Heart left ventricle (tissue), 16 donors: ENCODE measurements at regions not wholly inside any gene's neighbourhood (a gene's known extent, or its start where the extent isn't known, plus 50 kb on each side); places are given as distances from the start of the nearest gene placed in this dataset.

Source experiments
- ATAC-seq, 4 donors: fragments of 200-7000 bp; cut with Tn5 transposase; one replicate each; pipeline ENCODE4 v1.9.1; 2020 to 2022; ENCODE audit warnings: moderate library complexity in 4 of 4, mild to moderate bottlenecking in 3 of 4, moderate number of reproducible peaks in 1 of 4
- DNase-seq, 5 donors: peaks; one replicate each; pipeline ENCODE4 v3.0.0-alpha.2; 2020
- H3K27ac ChIP-seq, 12 donors: fragments of 200-600 bp; sonication (generic) in 4 of 12; one replicate each; pipeline versions ENCODE4 v1.5.0 to v1.8.0; 2016 to 2022; ENCODE audit warnings: mild to moderate bottlenecking in 2 of 12
- H3K27me3 ChIP-seq, 9 donors: fragments of 200-600 bp; sonication (generic) in 2 of 9; one replicate each; pipeline versions ENCODE4 v1.5.1 to v1.8.0; 2016 to 2022; ENCODE audit warnings: mild to moderate bottlenecking in 3 of 9
- H3K36me3 ChIP-seq, 9 donors: fragments of 200-600 bp; sonication (generic) in 2 of 9; one replicate each; pipeline versions ENCODE4 v1.5.0 to v1.8.0; 2018 to 2022; ENCODE audit warnings: mild to moderate bottlenecking in 2 of 9
- H3K4me1 ChIP-seq, 12 donors: fragments of 200-600 bp; sonication (generic) in 4 of 12; one replicate each; pipeline versions ENCODE4 v1.5.0 to v1.8.0; 2016 to 2022; ENCODE audit warnings: mild to moderate bottlenecking in 3 of 12
- H3K4me3 ChIP-seq, 12 donors: fragments of 200-600 bp; sonication (generic) in 4 of 12; one replicate each; pipeline versions ENCODE4 v1.5.0 to v1.8.0; 2017 to 2022; ENCODE audit warnings: mild to moderate bottlenecking in 9 of 12, moderate library complexity in 4 of 12
- H3K9me3 ChIP-seq, 12 donors: fragments of 200-600 bp; sonication (generic) in 4 of 12; one replicate each; pipeline versions ENCODE4 v1.5.0 to v1.8.0; 2016 to 2022; ENCODE audit warnings: mild to moderate bottlenecking in 1 of 12
- CTCF ChIP-seq, 12 donors: fragments of 200-600 bp; sonication (generic) in 4 of 12; IDR thresholded peaks; one replicate each; pipeline versions ENCODE4 v1.5.0 to v1.8.0; 2018 to 2022; ENCODE audit warnings: antibody characterized with exemption in 12 of 12, mild to moderate bottlenecking in 5 of 12
- POLR2A ChIP-seq, 2 donors: fragments of 450-650 bp; IDR thresholded peaks; one replicate each; pipeline ENCODE4 v1.6.1; 2017; ENCODE audit warnings: antibody characterized with exemption in 2 of 2, mild to moderate bottlenecking in 2 of 2, moderate library complexity in 2 of 2
- WGBS, 4 donors: extraction: QIAGEN DNeasy Blood & Tissue Kit in 2 of 4; methylation state at CpG; one replicate each; pipeline versions ENCODE4 v1.1.5 to v1.1.7; 2013 to 2018; 5-methylcytosine and 5-hydroxymethylcytosine counted together
- intact Hi-C, 10 donors: fragments of 100-400 bp; cut with DNase I; formaldehyde crosslinking; loops; one replicate each; pipeline versions ENCODE4 v1.11.1 to v1.14.2; 2022
- donor health status: ischemic (EF 13 %, LVEDD 7.1; RV severe dilation, severe dysfunction).
- donor health status: healthy with polysubstance abuse.
- donor health status: DM: no; HTN: yes; CAD: no.
- donor health status: DM: no; HTN: no; CAD: no.
- donor health status: ischemic (EF 25% LVEDD 6.9; RV normal size, moderate dysfunction).
- donor health status: ischemic (EF 25% LVEDD 5.7; RV mildly dilated, moderate dysfunction).
- donor health status: healthy.
- donor health status: DM: yes; HTN: yes; CAD: no.
- donor health status: ischemic (EF 35%, LVEDD 5.7; RV mildly dilated, moderate dysfunction).
- donor health status: nonischemic (EF 11% LVEDD 7.7; RV severe dilation, severe dysfunction).
- donor health status: DM: yes; HTN: yes; CAD: no.
- donor health status: PGD.
- donor health status: ischemic (EF 29% LVEDD 5.4; RV normal size, mild dysfunction).
- donor health status: nonischemic (EF 23%, LVEDD 6.1; RV moderate dilation, normal function).

- H3K4me3 ChIP-seq = no peak overlapping the region
- peaks cover 0 to 4% (median 0%) of the 10 kb centered on the region in 12 donors for H3K4me1 ChIP-seq
- ATAC-seq = no peak
- no peak for DNase-seq
- intact Hi-C loops = loop anchor here in 1 of 10 donors (10.0 kb wide), 1 partner anchor 502 kb away; no protein-coding TSS in a partner anchor
- H3K27me3 ChIP-seq = peaks cover 0 to 9% (median 0%) of the 10 kb centered on the region in 9 donors
- H3K36me3 ChIP-seq = no peaks in the 10 kb centered on the region
- no peak overlapping the region for H3K27ac ChIP-seq
- TF ChIP-seq CTCF (IDR thresholded peaks at IDR 0.05) (no peak), POLR2A (IDR thresholded peaks at IDR 0.05) (no peak)
- WGBS, 4 donors = 77 to 88% (median 86%) methylated on average over 7 of the region's 7 CpGs
- no peaks in the 10 kb centered on the region for H3K9me3 ChIP-seq
Measured at GRCh38 chr1:115477071-115477470, 139.0 kb upstream of the NGF start.

- peaks cover 0 to 4% (median 0%) of the 10 kb centered on the region in 12 donors for H3K4me1 ChIP-seq
- peaks cover 0 to 9% (median 0%) of the 10 kb centered on the region in 9 donors for H3K27me3 ChIP-seq
- H3K4me3 ChIP-seq = no peak overlapping the region
- WGBS, 4 donors = 74 to 75% (median 75%) methylated on average over 2 of the region's 2 CpGs; no CpG with 5 or more reads in 1 of the 4 donors
- H3K36me3 ChIP-seq = no peaks in the 10 kb centered on the region
- no peaks in the 10 kb centered on the region for H3K9me3 ChIP-seq
- DNase-seq = no peak
- TF ChIP-seq POLR2A (IDR thresholded peaks at IDR 0.05) (no peak), CTCF (IDR thresholded peaks at IDR 0.05) (peak in 3 of 12 donors; percentile 8 to 14 (median 10))
- H3K27ac ChIP-seq = no peak overlapping the region
- intact Hi-C loops = loop anchor here in 1 of 10 donors (10.0 kb wide), 1 partner anchor 502 kb away; no protein-coding TSS in a partner anchor
- ATAC-seq = peak in 2 of 4 donors; percentile 12 to 20
Measured at GRCh38 chr1:115476616-115477015, 138.6 kb upstream of the NGF start.

GRCh38 chr1:115475901-115476300 lies 137.9 kb upstream of the NGF start:
- WGBS, 4 donors = 60 to 71% (median 65%) methylated on average over 5 of the region's 5 CpGs
- intact Hi-C loops = loop anchor here in 1 of 10 donors (10.0 kb wide), 1 partner anchor 501 kb away; no protein-coding TSS in a partner anchor
- TF ChIP-seq POLR2A (IDR thresholded peaks at IDR 0.05) = no peak
- no peak for TF ChIP-seq CTCF (IDR thresholded peaks at IDR 0.05)

GRCh38 chr1:115475252-115475651 lies 137.2 kb upstream of the NGF start:
- DNase-seq (no peak), ATAC-seq (no peak)
- Histone ChIP-seq H3K36me3 (no peaks in the 10 kb centered on the region), H3K27ac (no peak overlapping the region), H3K4me1 (peaks cover 0 to 4% (median 0%) of the 10 kb centered on the region in 12 donors), H3K27me3 (peaks cover 0 to 9% (median 0%) of the 10 kb centered on the region in 9 donors), H3K4me3 (no peak overlapping the region), H3K9me3 (no peaks in the 10 kb centered on the region)
- TF ChIP-seq POLR2A (IDR thresholded peaks at IDR 0.05) (no peak), CTCF (IDR thresholded peaks at IDR 0.05) (no peak)
- intact Hi-C loops = loop anchor here in 1 of 10 donors (10.0 kb wide), 1 partner anchor 500 kb away; no protein-coding TSS in a partner anchor
- WGBS, 4 donors = 77 to 100% (median 91%) methylated on average over 2 of the region's 2 CpGs

More at GRCh38 chr1:115475901-115476300, 137.9 kb upstream of the NGF start:
- Histone ChIP-seq H3K27me3 (peaks cover 0 to 9% (median 0%) of the 10 kb centered on the region in 9 donors), H3K36me3 (no peaks in the 10 kb centered on the region), H3K4me1 (peaks cover 0 to 4% (median 0%) of the 10 kb centered on the region in 12 donors), H3K9me3 (no peaks in the 10 kb centered on the region), H3K27ac (no peak overlapping the region), H3K4me3 (no peak overlapping the region)
- ATAC-seq (no peak), DNase-seq (no peak)
